Stomach (tissue), 8 donors: ENCODE measurements at regions not wholly inside any gene's neighbourhood (a gene's known extent, or its start where the extent isn't known, plus 50 kb on each side); places are given as distances from the start of the nearest gene placed in this dataset.

ENCODE experiments used
- DNase-seq, 2 donors: peaks; one replicate each; pipeline versions ENCODE4 v3.0.0 to v3.0.0-alpha.2; 2013 to 2019
- H3K27ac ChIP-seq, 5 donors: fragments of 200-600 bp in 4 of 5; sonication (generic) in 4 of 5; one replicate each; pipeline ENCODE4 v1.5.1; 2013 to 2019; ENCODE audit warnings: mild to moderate bottlenecking in 1 of 5, moderate library complexity in 1 of 5
- H3K27me3 ChIP-seq, 3 donors: fragments of 200-600 bp; sonication (generic); one replicate each; pipeline ENCODE4 v1.5.1; 2017 to 2019; ENCODE audit warnings: mixed run types in 1 of 3
- H3K36me3 ChIP-seq, 4 donors: fragments of 200-600 bp; sonication (generic); 1 replicate in 3 of 4; 2 replicates in 1 of 4; pipeline ENCODE4 v1.5.1; 2016 to 2019
- H3K4me1 ChIP-seq, 4 donors: fragments of 200-600 bp; sonication (generic); one replicate each; pipeline ENCODE4 v1.5.1; 2016 to 2019
- H3K4me3 ChIP-seq, 4 donors: fragments of 200-600 bp; sonication (generic) in 3 of 4; one replicate each; pipeline ENCODE4 v1.5.1; 2016 to 2019; ENCODE audit warnings: mild to moderate bottlenecking in 1 of 4
- H3K9me3 ChIP-seq, 4 donors: fragments of 200-600 bp; sonication (generic); one replicate each; pipeline ENCODE4 v1.5.1; 2016 to 2019
- CTCF ChIP-seq, 7 experiments: fragments of 450-650 bp in 4 of 7; fragments of 200-600 bp in 3 of 7; sonication (generic) in 3 of 7; IDR thresholded peaks; one replicate each; pipeline ENCODE4 v1.5.1; 2016 to 2019; ENCODE audit warnings: antibody characterized with exemption in 7 of 7, control low read depth in 2 of 7, mild to moderate bottlenecking in 1 of 7
- EP300 ChIP-seq: sonication (generic); formaldehyde crosslinking; IDR thresholded peaks from one replicate; pipeline ENCODE4 v1.6.1; 2017; ENCODE audit warnings: antibody characterized with exemption
- POLR2A ChIP-seq, 4 donors: fragments of 450-650 bp; IDR thresholded peaks; one replicate each; pipeline ENCODE4 v1.6.1; 2016; ENCODE audit warnings: antibody characterized with exemption in 4 of 4, control low read depth in 2 of 4, mild to moderate bottlenecking in 1 of 4, moderate library complexity in 1 of 4
- POLR2AphosphoS5 ChIP-seq, 3 donors: sonication (generic); formaldehyde crosslinking; IDR thresholded peaks; one replicate each; pipeline ENCODE4 v1.6.1; 2016; ENCODE audit warnings: antibody characterized with exemption in 3 of 3
- WGBS, 5 donors: extraction: QIAGEN DNeasy Blood & Tissue Kit in 3 of 5; methylation state at CpG; one replicate each; pipeline versions ENCODE4 v1.1.5 to v1.1.7; 2013 to 2018; 5-methylcytosine and 5-hydroxymethylcytosine counted together
- intact Hi-C: fragments of 100-400 bp; cut with DNase I; formaldehyde crosslinking; loops from one replicate; pipeline ENCODE4 v1.15.1; 2023; ENCODE audit warnings: low total_unique reads
- donor health status: healthy with polysubstance abuse.
- donor health status: Bipolar disorder and iron deficiency.
- donor health status: healthy.

GRCh38 chr1:192053531-192053971 is 104.7 kb upstream of the RGS18 start:
- WGBS, 5 donors: 66 to 80% (median 72%) methylated on average over 2 of the region's 2 CpGs
- H3K36me3 ChIP-seq: no peaks in the 10 kb centered on the region
- TF ChIP-seq POLR2A (IDR thresholded peaks at IDR 0.05) (no peak), CTCF (IDR thresholded peaks at IDR 0.05) (no peak), EP300 (no peak), POLR2AphosphoS5 (IDR thresholded peaks at IDR 0.05) (no peak)
- intact Hi-C loops: no loop called here
- no peak overlapping the region for H3K27ac ChIP-seq
- peak in 1 of 2 donors; percentile 32 for DNase-seq
- no peaks in the 10 kb centered on the region for H3K27me3 ChIP-seq
- no peak overlapping the region for H3K4me3 ChIP-seq
- peaks cover 0 to 12% (median 4%) of the 10 kb centered on the region in 4 donors for H3K4me1 ChIP-seq
- peaks cover 0 to 4% (median 0%) of the 10 kb centered on the region in 4 donors for H3K9me3 ChIP-seq

GRCh38 chr1:192057766-192058165 is 100.5 kb upstream of the RGS18 start:
- 52 to 76% (median 72%) methylated on average over 2 of the region's 2 CpGs for WGBS, 5 donors
- no peak overlapping the region for H3K4me3 ChIP-seq
- no peaks in the 10 kb centered on the region for H3K9me3 ChIP-seq
- intact Hi-C loops: no loop called here
- no peak overlapping the region for H3K27ac ChIP-seq
- DNase-seq: no peak
- no peaks in the 10 kb centered on the region for H3K27me3 ChIP-seq
- TF ChIP-seq EP300: no peak
- no peak for TF ChIP-seq CTCF (IDR thresholded peaks at IDR 0.05)
- peaks cover 0 to 9% (median 3%) of the 10 kb centered on the region in 4 donors for H3K4me1 ChIP-seq
- no peaks in the 10 kb centered on the region for H3K36me3 ChIP-seq

GRCh38 chr1:192059407-192059806 is 98.9 kb upstream of the RGS18 start:
- Histone ChIP-seq H3K4me3 (no peak overlapping the region), H3K4me1 (no peaks in the 10 kb centered on the region), H3K9me3 (no peaks in the 10 kb centered on the region), H3K27ac (no peak overlapping the region), H3K27me3 (no peaks in the 10 kb centered on the region), H3K36me3 (no peaks in the 10 kb centered on the region)
- 27 to 53% (median 42%) methylated on average over 1 of the region's 1 CpG for WGBS, 5 donors
- intact Hi-C loops: no loop called here
- TF ChIP-seq POLR2AphosphoS5 (IDR thresholded peaks at IDR 0.05) (no peak), CTCF (IDR thresholded peaks at IDR 0.05) (no peak), EP300 (no peak), POLR2A (IDR thresholded peaks at IDR 0.05) (no peak)
- no peak for DNase-seq

- H3K27ac ChIP-seq: no peak overlapping the region
- H3K36me3 ChIP-seq: no peaks in the 10 kb centered on the region
- DNase-seq: no peak
- WGBS, 5 donors: 32 to 59% (median 42%) methylated on average over 2 of the region's 2 CpGs
- TF ChIP-seq EP300 (no peak), POLR2A (IDR thresholded peaks at IDR 0.05) (no peak), CTCF (IDR thresholded peaks at IDR 0.05) (no peak), POLR2AphosphoS5 (IDR thresholded peaks at IDR 0.05) (no peak)
- H3K4me1 ChIP-seq: no peaks in the 10 kb centered on the region
- H3K27me3 ChIP-seq: no peaks in the 10 kb centered on the region
- H3K4me3 ChIP-seq: no peak overlapping the region
- no peaks in the 10 kb centered on the region for H3K9me3 ChIP-seq
- intact Hi-C loops: no loop called here
Observed at GRCh38 chr1:192061556-192061955, 96.7 kb upstream of the RGS18 start.
